Left lung (tissue), 4 donors: ENCODE measurements at regions not wholly inside any gene's neighbourhood (a gene's known extent, or its start where the extent isn't known, plus 50 kb on each side); places are given as distances from the start of the nearest gene placed in this dataset.

ENCODE experiments used
- ATAC-seq: fragments of 200-7000 bp; cut with Tn5 transposase; one replicate; pipeline ENCODE4 v1.9.1; 2020; ENCODE audit warnings: moderate library complexity
- DNase-seq, 4 donors: peaks; one replicate each; pipeline ENCODE4 v3.0.0-alpha.2; 2013 to 2020
- H3K27ac ChIP-seq, 2 donors: fragments of 200-600 bp; sonication (generic) in 1 of 2; one replicate each; pipeline versions ENCODE4 v1.5.0 to v1.8.0; 2020 to 2021
- H3K27me3 ChIP-seq, 2 donors: fragments of 200-600 bp; sonication (generic) in 1 of 2; one replicate each; pipeline versions ENCODE4 v1.5.0 to v1.8.0; 2020 to 2021
- H3K36me3 ChIP-seq, 2 donors: fragments of 200-600 bp; sonication (generic) in 1 of 2; one replicate each; pipeline versions ENCODE4 v1.5.0 to v1.8.0; 2020 to 2021
- H3K4me1 ChIP-seq, 2 donors: fragments of 200-600 bp; one replicate each; pipeline ENCODE4 v1.8.0; 2021
- H3K4me3 ChIP-seq, 2 donors: fragments of 200-600 bp; sonication (generic) in 1 of 2; one replicate each; pipeline versions ENCODE4 v1.5.0 to v1.8.0; 2020 to 2021; ENCODE audit warnings: mild to moderate bottlenecking in 1 of 2
- H3K9me3 ChIP-seq, 2 donors: fragments of 200-600 bp; sonication (generic) in 1 of 2; one replicate each; pipeline versions ENCODE4 v1.5.0 to v1.8.0; 2020 to 2021
- CTCF ChIP-seq, 2 donors: fragments of 200-600 bp; sonication (generic) in 1 of 2; IDR thresholded peaks; one replicate each; pipeline versions ENCODE4 v1.5.0 to v1.8.0; 2021; ENCODE audit warnings: antibody characterized with exemption in 2 of 2
- intact Hi-C, 2 donors: fragments of 100-400 bp; cut with DNase I; formaldehyde crosslinking; loops; one replicate each; pipeline versions ENCODE4 v1.11.2 to v1.14.2; 2022
- donor health status: DM: no; HTN: yes; CAD: no.
- donor health status: DM: no; HTN: no; CAD: no.

DNA sequence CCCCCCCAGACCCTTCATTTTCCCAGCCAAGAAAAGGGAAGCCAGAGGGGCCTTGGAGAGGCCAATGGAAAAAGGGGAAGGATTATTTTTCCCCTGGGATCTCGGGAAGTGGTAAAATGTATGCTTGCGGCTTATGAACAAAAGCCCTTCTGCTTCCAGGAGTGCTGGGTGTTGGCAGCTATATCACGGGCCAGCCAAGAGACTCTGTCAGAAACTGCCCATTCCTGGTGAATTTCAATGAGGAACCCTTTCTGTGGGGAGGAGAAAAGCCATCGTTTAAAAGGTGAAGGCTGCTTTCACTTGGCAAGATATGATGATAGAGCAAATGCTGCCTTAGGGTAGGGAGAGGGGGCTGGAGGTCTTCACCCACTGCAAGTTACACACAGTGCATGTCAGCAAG is 69.7 kb upstream of the ZC3H12A start:
- Histone ChIP-seq H3K36me3 (no peaks in the 10 kb centered on the region), H3K4me3 (no peak overlapping the region), H3K4me1 (no peaks in the 10 kb centered on the region), H3K9me3 (no peaks in the 10 kb centered on the region), H3K27ac (no peak overlapping the region), H3K27me3 (no peaks in the 10 kb centered on the region)
- ATAC-seq = no peak
- no peak for TF ChIP-seq CTCF (IDR thresholded peaks at IDR 0.05)
- no peak for DNase-seq
- intact Hi-C loops = no loop called here

DNA sequence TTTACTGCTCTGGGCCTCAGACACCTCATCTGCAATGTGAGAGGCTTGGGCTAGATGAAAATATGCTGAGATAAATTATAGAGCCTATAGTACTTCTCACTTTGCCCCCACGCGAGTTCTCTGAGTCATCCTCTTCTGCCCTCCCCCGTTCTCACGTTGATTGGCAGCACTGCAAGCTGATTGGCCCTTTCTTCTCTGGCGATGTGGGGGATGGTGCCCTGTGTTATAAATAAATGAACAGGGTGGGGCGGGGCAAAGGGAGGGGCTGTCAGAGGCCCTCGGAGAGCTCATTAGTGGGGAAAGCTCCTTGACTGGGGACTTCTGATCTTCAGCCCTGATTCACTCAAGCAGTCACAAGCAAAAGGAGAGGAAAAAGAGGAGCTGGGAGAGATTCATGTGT is 64.3 kb upstream of the ZC3H12A start:
- intact Hi-C loops = no loop called here
- peaks cover 0 to 4% of the 10 kb centered on the region in 2 donors for H3K9me3 ChIP-seq
- peaks cover 0 to 20% of the 10 kb centered on the region in 2 donors for H3K27me3 ChIP-seq
- no peak overlapping the region for H3K27ac ChIP-seq
- H3K4me1 ChIP-seq = no peaks in the 10 kb centered on the region
- H3K4me3 ChIP-seq = no peak overlapping the region
- DNase-seq (no peak), ATAC-seq (no peak)
- H3K36me3 ChIP-seq = no peaks in the 10 kb centered on the region
- no peak for TF ChIP-seq CTCF (IDR thresholded peaks at IDR 0.05)

GRCh38 chr1:37410815-37411214 is 63.6 kb upstream of the ZC3H12A start:
- DNase-seq = peak in 2 of 4 donors; percentile 3 to 25
- H3K36me3 ChIP-seq = no peaks in the 10 kb centered on the region
- H3K27me3 ChIP-seq = peaks cover 0 to 20% of the 10 kb centered on the region in 2 donors
- H3K4me1 ChIP-seq = no peaks in the 10 kb centered on the region
- no peak overlapping the region for H3K27ac ChIP-seq
- intact Hi-C loops = no loop called here
- ATAC-seq = peak; percentile 63
- H3K4me3 ChIP-seq = no peak overlapping the region
- peaks cover 0 to 11% of the 10 kb centered on the region in 2 donors for H3K9me3 ChIP-seq
- no peak for TF ChIP-seq CTCF (IDR thresholded peaks at IDR 0.05)

DNA sequence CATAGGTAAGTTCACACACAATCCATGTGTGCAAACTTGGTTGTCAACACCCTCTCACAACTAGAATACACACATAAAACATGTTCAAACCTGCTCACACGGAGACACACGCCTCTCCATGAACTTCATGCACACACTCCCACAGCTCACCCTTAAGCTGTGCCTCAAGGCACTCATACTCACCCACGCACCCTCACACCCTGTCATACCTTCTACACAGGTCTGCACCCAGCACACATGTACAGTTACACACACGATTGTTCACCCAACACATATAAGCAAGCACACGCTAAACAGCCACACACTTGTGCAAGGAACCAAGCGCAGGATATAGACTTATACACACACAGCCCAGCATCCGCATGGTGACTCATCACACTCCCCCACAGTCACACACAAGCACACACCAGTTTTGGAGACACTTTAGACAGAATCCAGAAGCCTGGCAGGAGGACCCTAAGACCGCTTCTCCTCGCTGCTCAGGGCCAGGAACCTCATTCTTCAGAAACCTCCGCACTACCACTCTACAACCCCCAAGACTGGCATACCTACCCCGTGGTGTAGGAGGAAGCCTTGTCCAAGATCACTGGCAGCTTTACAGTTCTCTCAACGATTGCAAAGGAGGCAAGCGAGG is 58.7 kb upstream of the ZC3H12A start:
- no peak overlapping the region for H3K4me3 ChIP-seq
- ATAC-seq = no peak
- peaks cover 0 to 12% of the 10 kb centered on the region in 2 donors for H3K9me3 ChIP-seq
- H3K36me3 ChIP-seq = no peaks in the 10 kb centered on the region
- H3K4me1 ChIP-seq = no peaks in the 10 kb centered on the region
- TF ChIP-seq CTCF (IDR thresholded peaks at IDR 0.05) = no peak
- DNase-seq = no peak
- intact Hi-C loops = no loop called here
- H3K27ac ChIP-seq = no peak overlapping the region
- peaks cover 0 to 10% of the 10 kb centered on the region in 2 donors for H3K27me3 ChIP-seq

DNA sequence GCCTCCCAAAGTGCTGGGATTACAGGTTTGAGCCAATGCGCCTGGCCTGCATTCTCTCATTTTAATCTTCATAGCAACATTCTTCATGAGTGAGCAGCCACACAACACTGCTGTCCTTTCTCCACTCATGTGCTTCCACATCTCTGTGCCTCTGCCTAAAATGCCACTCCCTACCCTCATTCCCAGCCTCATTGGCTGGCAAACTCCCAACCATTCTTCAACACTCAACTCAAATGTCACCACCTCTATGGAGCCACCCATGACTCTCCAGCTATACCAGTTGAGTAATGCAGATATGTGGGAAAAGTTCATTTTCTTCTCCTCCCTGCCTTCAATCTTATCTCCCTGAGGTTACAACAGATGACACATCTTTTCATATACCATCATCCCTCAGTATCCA is 53.9 kb upstream of the ZC3H12A start:
- no peak for TF ChIP-seq CTCF (IDR thresholded peaks at IDR 0.05)
- no peaks in the 10 kb centered on the region for H3K4me1 ChIP-seq
- intact Hi-C loops = no loop called here
- no peak overlapping the region for H3K27ac ChIP-seq
- ATAC-seq (no peak), DNase-seq (no peak)
- H3K9me3 ChIP-seq = peaks cover 0 to 4% of the 10 kb centered on the region in 2 donors
- peaks cover 0 to 8% of the 10 kb centered on the region in 2 donors for H3K27me3 ChIP-seq
- H3K4me3 ChIP-seq = no peak overlapping the region
- no peaks in the 10 kb centered on the region for H3K36me3 ChIP-seq
